Frontal cortex (tissue), 3 donors: ENCODE measurements at regions not wholly inside any gene's neighbourhood (a gene's known extent, or its start where the extent isn't known, plus 50 kb on each side); places are given as distances from the start of the nearest gene placed in this dataset.
A peak's percentile ranks its signal among the peaks of the same experiment; 100 is the strongest.
"Not testable (repeated sequence)": the region's sequence is repeated elsewhere in the genome, so short reads cannot be mapped to it uniquely, and the experiment has no call there.

Experiments
- DNase-seq, 2 donors: peaks; one replicate each; pipeline ENCODE4 v3.0.0; 2012; ENCODE audit warnings: low spot score in 2 of 2
- FAIRE-seq: peaks from 2 replicates; lab custom pipeline; 2012; peaks lifted over from hg19 to GRCh38; lab: Jason Lieb, UNC
- donor health status: control.
- donor health status: control.
- donor health status: control.

DNA sequence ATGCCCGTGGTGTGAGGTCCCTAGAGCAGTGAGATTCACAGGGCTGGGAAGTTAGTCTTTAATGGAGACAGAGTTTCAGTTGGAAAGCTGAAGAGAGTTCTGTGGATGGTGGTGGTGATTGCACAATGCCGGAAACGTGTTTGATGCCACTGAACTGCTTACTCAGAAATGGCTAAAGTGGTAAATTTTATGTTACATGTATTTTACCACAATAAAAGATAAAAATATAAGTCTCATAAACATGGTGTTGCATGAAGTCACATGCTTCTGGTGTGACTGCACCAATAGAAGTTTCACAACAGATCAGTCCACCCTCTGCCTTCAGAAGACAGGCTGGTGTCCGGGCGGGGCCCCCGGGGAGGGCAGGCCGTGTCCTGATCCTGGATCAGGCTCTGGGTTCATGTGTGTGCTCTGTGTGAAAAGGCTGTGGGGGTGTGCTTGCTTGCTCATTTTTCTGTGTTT lies 106.5 kb downstream of the NPIPB11 start:
- FAIRE-seq, DNase-seq: not testable (repeated sequence)

DNA sequence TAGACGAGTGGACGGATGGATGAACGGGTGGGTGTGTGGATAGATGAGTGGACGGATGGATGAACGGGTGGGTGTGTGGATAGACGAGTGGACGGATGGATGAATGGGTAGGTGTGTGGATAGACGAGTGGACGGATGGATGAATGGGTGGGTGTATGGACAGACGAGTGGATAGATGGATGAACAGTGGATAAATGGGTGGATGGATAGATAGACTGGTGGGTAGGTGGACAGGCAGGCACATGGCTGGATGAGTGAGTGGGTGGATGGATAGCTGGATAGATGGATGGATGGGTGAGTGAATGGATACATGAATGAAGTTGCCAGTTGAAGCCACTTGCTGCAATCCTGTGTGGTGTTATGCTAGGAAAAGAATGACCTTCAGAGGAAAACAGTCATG lies 107.5 kb downstream of the NPIPB11 start:
- DNase-seq, FAIRE-seq: not testable (repeated sequence)

DNA sequence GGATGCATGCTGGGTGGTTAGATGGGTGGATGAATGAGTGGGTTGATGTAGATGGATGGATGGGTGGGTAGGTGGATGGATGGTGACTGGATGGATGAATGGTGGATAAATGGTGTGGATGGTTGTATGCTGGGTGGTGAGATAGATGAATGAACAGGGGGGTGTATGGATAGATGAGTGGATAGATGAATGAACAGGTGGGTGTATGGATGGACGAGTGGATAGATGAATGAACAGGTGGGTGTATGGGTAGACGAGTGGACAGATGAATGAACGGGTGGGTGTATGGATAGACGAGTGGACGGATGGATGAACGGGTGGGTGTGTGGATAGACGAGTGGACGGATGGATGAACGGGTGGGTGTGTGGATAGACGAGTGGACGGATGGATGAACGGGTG lies 108.2 kb downstream of the NPIPB11 start:
- not testable (repeated sequence) for DNase-seq, FAIRE-seq

DNA sequence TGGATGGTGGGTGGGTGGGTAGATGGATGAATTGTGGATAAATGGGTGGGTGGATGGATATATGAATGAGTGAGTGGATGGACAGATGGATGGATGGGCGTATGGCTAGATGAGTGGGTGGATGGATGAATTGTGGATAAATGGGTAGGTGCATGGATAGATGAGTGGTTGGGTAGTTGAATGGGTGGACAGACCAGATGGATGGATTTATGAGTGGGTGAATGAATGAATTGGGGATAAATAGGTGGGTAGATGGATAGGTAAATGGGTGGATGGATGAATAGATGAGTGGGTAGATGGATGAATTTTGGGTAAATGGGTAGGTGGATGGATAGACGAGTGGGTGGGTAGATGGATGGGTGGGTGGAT lies 108.7 kb downstream of the NPIPB11 start:
- not testable (repeated sequence) for DNase-seq, FAIRE-seq

DNA sequence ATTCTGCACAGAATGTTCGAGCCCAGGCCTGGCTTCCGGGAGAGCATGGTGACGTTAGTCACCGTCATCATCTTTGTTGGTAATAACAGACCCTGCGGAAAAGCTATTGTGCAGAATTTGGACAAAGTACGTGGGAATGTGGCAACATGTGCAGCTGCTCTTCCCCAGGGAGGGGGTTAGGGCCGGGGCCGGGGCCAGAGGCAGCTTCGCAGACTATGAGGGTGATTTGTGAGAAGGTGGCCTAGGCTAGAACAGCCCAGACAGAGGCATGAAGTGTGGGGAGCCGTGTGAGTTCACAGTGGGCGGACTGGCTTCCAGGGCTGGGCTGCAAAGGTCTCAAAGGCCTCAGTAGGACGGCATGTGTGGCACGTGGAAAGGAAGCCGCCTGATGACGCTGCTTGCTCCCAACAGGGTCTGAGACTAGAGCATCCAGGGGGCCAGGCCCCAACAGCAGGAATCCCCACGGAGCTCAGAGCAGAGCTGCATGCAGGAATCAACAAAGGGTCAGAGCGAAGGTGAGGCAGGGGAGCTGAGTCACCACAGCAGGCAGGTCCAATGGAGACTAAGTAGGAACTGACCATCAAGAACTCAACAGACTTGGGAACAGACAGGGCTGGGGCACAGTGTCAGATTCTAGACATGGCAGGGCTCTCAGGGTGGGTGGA lies 109.2 kb downstream of the NPIPB11 start:
- not testable (repeated sequence) for DNase-seq, FAIRE-seq

DNA sequence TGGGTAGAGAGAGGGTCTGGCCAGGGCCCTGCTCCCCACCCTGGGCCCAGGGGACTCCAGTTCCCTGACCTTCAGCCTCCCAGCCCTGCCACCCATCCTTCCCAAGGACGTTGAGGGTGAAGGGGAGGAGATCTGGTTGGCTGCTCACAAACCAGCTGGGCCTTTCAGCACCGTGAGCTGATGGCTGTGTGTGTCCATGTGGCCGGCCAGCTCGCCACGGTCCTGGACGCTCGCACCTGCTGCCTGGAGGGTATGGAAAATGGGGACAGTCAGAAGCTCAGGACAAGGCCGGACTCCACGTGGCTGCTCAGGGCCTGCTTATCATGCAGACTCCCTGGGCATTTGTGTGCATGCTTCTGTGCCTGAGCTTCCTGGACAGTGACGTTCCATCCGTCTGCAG lies 110.3 kb downstream of the NPIPB11 start:
- FAIRE-seq, DNase-seq: not testable (repeated sequence)

DNA sequence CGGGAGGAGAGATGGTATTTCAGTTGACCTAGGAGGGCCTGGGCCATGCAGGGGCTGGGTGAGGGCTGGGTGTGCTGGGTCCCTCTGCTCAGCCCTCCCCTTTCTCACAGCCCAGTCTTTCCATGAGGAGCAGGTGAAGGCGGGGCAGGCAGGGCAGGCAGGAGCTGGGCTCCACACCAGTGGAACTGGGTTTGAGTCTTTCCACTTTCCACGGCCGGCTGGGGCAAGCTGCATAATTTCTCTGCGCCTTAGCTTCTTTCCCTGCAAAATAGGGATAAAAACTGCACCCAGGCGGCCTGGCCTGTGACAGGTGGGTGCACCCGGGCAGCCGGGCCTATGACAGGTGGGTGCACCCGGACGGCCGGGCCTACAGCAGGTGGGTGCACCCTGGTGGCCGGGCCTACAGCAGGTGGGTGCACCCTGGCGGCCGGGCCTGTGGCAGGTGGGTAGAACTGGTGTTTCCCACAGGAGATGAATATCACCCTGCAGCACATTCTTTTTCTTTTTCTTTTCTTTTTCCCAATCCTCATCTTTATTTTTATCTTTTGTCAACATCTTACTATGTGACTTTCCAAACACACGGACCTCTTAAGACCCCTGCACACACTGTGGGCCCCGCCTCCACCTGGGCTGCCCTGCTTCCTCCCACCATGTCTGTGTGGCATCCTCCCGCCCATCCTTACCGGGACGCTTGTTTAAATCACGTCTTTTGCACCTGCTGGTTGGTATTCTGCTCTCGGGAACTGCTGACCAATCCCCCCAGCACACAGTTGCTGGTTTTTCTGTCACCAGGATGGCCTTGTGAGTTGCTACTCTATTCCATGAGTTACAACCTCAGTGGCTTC lies 111.3 kb downstream of the NPIPB11 start:
- FAIRE-seq, DNase-seq: not testable (repeated sequence)

DNA sequence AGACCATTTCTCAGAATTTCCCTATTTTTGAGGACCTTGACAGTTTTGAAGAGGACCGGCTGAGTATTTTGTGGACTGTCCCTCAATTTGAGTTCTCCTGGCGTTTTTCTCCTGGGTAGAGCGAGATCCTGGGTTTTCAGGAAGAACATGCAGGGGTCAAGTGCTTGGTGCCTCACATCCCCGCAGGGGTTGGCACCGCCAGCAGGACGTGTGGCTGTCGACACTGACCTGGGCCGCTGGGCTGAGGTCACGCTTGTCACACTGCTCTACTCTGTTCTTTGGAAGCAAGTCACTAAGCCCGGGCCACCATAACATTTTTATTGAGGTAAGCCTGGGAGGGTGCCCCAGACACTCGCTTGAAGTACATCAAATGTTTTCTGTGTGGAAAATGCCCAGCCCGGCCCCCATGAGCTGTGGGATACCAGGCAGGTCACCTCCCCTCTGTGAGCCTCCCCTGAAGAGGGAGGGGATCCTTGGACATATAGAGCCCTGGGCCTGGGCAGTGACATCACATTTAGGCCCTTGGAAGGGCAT lies 112.0 kb downstream of the NPIPB11 start:
- not testable (repeated sequence) for DNase-seq, FAIRE-seq

DNA sequence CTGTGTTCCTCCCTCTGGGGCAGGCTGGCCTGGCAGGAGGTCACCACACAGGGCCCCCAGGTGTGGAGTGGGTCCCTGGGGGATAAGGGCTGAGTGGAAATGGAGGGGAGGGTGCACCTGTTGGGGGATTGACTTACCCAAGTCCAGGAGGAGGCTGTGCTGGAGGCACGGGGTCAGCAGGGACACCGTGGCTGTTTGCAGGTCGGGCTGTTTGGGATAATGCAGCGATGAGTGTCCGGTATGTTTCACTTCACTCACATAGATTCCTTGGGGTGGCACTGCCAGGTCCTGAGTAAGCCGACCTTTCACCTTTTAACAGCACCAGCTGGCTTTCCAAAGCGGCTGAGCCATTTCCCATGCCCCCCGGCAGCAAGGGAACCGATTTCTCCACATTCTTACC lies 113.0 kb downstream of the NPIPB11 start:
- FAIRE-seq, DNase-seq: not testable (repeated sequence)

DNA sequence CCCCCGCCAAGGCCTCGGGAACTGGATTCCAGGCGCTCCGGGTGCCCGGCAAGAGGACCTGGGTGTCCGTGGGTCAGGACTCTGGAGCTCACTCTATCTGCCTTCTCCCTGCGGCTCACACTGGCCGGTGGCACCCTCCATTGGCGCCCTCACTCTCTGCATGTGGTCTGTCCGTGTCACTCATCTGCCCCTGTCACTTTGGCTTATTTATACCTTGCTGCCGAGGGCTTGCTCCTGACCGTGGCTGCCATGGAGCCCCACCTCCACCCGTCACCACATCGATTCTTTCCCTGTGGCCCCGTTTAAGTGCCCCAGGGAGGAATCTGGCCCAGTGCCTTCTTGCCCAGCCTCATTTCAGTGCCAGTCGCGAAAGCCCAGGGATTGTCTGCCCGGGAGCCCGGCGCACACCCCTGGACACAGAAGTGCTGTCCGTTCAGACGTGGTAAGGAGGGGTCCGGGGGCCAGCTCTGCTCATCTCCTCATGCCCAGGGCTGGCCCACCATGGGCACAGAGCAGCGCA lies 113.5 kb downstream of the NPIPB11 start:
- FAIRE-seq, DNase-seq: not testable (repeated sequence)

DNA sequence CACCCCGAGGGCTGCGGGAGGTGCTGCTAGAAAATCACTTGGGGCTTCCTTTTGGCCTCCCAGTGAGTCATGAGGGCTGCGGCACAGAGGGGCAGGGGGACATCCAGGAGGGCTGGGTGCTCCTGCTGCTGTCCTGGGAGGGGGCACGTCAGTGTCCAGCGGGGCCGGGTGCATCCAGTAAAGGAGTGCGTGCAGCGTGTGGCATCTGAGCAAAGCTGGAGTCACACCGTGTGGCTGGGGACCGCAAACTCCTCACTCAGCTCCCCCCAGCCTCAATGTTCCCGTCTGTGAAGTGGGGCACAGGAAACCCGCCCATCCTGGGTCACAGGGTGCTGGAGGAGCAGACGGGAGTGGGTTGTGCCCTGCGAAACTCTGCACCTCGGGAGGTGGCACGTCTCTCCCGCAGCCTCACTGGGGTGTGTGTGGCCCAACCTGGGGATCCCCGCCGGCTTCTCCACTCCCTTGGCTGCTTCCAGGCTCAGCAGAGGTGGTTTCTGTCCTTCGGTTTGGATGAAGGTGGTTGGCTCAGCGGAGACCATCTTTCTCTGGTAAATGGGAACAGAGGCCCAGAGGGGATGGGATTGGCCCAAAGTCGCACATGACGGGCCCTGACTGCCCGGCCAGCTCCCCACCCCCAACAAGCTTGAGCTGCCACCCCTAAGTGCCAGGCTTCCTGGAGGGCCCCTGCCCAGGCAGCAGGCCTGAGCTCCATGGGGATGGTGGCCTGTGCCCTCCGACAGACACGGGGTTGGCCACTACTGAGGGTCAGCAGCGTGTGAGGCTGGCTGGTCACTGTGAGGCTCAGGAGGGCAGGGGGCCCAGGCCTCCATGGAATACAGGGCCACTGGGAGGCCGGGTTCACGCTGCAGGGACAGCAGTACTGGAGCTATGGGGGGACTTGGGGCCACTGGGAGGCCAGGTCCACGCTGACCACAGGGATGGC lies 114.9 kb downstream of the NPIPB11 start:
- not testable (repeated sequence) for FAIRE-seq, DNase-seq

DNA sequence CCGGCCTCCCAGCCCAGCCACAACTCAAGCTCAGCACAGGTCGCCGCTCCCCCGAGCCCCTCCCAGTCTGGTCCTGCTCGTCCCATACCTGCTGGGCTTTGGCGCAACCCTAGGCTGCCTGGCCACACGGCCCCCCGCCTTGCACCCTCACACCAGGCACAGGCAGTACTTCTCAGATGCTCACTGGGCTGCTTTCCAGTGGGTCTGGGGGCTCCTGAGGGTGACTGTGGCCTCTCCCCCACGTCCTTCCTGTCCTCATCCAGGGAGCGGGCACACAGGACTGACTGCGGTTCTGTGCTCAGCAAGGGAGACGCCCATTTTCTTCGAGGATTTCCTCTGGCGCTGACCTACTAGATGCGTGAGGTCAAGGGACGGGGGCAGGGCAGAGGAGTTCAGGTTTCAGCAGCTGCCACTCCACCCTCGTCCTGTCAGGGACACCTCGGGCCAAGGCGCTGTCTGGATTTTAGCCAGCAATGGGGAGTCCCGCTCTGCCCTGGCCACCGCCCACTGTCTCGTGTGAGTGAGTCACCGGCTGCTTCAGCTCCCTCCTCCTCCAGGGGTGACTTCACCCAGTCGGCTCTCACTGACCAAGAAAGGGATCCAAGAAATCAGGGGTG lies 115.8 kb downstream of the NPIPB11 start:
- peak; percentile 26 to 74 for DNase-seq
- FAIRE-seq, result no peak

DNA sequence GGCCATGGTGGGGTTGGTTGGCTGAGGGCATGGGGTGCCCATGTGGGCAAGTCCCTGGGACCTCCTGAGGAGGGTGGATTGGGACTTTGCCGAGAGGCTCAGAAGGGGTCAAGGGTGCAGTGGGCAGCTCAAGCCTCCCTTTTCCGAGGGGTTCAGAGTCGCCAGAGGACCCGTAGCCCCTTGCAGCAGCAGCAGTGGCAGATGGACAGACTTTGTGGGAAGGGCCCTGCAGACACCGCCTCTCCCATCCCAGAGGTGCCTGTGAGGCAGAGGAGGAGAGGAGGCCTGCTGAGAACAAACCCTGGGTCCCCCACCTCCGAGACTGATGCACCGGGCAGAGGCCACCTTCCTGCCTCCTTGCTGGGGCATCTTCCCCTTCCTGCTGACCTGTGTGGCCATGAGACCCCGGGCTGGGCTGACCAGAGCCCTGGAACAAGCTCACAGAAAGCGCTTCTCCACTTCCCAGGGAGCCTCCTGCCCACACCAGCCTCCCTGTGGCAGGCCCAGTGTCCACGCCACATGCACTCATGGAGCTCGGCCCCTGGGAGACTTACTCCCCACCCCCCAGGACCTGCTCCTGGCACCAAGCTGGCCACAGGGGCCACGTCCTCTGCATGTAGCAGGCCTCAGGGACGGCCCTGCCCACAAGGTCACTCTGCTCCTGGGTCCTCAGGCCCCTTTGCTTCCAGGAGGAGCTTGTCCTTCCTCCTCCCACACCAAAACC lies 116.8 kb downstream of the NPIPB11 start:
- DNase-seq, FAIRE-seq: not testable (repeated sequence)

DNA sequence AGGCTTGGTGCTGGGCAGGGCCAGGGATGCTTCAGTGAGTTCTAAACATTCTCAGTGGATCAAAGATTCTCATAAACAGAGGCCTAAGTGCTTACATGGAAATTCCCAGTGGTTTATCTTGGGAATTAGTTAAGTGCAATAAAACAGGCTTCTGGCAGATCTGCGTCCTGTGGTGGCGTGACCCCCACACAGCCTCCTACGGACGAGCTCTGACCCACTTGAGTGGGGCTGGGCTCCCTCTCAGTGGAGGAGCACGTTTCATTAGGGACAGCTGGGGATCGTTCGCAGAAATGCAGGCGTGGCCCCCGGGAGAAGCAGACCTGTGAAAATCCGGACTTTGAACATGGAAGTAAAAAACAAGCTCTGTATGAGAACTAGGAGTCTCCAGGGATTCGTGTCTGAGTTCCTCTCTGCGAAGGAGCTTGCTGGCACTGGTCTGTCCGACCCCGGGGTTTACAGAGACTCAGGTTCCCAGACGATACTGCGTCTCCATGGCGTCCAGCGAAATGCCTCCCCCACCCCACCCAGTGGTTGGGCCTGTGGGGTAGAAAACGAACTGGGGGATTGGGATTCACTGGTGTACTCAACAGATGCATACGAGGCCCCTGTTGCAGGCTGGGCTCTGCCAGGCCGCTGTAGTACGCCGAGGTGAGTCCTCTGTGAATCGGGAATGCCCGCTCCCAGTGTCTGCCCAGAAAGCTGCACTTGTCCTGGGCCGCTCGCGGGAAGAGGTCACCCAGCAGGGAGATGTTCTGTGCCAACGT lies 117.6 kb downstream of the NPIPB11 start:
- not testable (repeated sequence) for FAIRE-seq, DNase-seq

DNA sequence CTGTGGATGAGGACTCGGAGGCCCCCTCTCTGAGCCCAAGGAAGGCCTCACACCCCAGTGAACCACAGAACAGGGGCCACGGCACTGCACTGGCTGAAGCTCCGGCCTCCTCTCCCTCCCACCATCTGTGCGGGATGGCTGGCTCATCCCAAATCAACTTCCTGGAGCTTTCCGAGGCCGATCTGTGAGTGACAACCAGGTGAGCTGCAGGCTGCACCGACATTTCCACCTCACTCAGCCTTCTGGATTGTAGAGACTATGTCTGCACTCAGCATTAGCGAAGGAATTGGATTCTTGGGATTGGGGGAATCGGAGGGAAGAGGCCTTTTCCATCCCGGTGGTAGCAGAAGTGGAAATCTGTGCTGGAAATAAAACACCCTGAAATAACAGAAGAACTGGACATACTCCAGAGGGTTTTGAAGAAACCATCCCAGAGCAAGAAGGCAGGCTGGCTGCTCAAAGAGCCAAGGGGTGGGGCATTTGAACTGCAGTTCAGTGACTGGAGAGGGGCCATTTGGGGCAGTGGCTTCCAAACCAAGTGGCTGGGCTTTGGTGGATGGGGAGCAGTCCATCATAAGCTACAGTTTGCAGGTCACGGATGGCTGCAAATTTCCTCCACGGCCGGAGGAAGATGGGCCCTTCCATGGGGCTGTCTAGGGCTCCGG lies 118.5 kb downstream of the NPIPB11 start:
- not testable (repeated sequence) for FAIRE-seq

DNA sequence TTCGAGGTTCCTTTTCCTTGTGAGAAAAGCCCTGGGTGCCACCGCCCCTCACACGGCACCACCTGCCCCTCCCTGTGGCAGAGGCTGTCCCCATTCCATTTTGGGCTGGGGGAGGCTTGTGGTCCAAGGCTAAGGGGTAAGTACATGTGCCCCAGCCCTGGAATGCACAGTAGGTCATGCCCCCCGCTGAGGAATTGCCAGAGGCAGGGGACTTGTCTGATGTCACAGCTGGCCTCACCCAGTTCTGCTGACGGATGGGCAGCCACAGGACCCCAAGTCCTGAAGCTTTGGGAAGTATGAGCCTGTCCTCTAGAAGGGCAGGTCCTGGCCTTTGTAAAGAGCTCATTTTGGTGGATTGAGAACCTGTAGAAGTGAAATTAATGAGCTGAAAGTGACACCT lies 119.3 kb downstream of the NPIPB11 start:
- DNase-seq, FAIRE-seq: not testable (repeated sequence)

More for the DNA sequence above, 118.5 kb downstream of the NPIPB11 start:
- DNase-seq, result not testable (repeated sequence)

DNA sequence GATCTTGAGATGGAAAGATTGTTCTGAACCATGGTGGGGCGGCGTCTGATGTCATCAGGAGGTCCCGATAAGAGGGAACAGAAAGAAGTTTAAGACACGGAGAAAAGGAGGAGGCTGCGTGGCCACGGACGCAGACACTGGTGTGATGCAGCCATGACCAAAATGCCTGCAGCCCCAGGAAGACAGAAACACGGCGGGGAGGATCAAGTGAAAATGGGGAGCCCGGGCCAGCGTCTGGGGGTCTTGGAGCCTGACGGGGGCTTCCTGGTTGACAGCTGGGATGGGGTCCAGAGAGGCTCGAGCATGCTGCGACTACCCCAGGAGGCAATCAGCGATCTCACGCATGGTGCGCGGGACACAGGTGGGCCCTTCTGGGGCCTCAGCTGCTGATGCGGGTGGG lies 119.7 kb downstream of the NPIPB11 start:
- not testable (repeated sequence) for DNase-seq, FAIRE-seq
